Inflammatory macrophage treated with lipopolysaccharide for 1 hour (primary cell): ENCODE measurements at regions not wholly inside any gene's neighbourhood (a gene's known extent, or its start where the extent isn't known, plus 50 kb on each side); places are given as distances from the start of the nearest gene placed in this dataset.

Source experiments
- DNase-seq, 2 donors: peaks; one replicate each; pipeline ENCODE4 v3.0.0-alpha.2; 2020 to 2022

DNA sequence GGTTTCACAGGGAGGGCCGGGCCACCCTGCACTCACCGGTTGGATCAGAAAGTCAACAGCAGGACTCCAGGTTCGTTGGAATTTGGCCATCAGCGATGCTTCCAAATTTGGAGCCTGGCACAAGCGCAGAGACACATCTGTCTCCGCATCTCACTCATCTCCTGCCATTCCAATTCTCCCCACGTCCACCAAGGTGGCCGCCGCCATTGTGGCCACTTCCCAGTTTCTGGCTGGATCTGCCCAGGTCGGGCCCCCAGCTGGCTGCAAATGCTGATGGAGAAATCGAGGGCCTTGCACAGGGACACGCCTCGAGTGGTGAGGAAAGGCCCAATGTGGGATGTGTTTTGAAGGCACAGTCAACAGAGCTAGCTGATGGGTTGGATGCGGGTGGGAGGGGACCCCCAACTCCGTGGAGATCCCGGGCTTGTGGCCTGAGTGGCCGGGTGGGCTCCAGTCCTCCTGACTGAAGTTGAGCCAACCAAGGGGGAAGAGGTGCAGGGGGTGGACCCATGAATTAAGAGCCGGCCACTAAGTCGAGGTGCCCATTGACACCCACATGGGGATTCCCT lies 102.7 kb downstream of the CRYAA start:
- DNase-seq, result no peak

DNA sequence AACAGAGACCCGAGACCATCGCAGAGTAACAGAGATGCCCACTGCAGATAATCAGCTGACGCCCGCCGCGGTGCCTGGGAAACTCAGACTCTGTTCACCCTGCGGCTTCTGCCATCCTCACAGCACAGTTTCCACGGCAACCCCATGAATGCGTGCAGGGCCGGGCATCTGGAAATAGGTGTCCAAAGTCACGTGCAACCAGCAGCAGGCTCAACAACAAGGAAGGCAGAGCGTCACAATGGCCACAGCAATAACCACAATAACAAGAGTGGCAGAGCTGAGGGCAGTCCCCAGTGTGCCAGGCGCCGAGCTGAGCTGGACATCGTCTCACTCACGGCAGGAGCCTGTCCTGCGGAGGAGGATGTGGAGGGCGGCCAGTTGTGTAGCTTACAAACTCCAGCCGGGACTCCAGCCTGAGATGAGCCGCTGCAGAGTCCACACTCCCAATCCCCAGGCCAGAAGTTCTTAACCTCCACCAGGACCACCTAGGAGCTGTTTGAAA lies 102.0 kb downstream of the CRYAA start:
- DNase-seq, result no peak

DNA sequence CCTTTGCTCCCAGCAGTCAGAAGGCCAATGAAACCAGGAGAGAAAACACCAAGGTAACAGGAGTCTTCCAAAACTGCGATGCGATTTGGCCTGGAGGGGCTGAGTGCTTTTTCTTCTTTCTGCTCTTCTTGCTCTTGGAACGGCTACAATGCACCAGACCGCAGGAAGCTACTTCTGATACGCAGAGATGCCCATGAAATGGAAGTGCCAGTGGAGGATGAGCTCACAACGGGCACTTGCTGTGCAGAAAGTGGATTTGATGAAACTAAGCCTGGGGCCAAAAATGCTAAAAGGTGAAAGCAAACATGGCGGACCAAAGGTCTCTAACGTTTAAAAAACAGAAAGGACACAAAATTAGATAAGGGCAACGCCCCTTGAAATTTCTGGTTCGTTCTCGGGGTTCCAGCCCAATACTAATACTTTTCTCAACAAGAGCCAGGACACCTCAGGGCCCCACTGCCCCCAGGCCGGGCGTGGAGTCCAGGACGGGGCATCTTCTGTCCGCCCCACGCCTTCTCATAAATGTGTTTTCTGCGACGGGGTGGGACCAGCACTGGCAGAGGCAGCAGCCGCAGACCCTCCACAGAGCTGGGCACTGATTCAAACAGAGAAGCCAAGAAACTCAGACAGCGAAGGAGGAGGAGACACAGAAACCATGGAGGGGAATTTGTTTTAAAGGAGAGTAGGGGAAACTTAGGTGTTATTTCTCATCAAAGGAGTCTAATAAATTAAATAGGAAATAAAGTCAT lies 101.3 kb downstream of the CRYAA start:
- DNase-seq, result no peak

DNA sequence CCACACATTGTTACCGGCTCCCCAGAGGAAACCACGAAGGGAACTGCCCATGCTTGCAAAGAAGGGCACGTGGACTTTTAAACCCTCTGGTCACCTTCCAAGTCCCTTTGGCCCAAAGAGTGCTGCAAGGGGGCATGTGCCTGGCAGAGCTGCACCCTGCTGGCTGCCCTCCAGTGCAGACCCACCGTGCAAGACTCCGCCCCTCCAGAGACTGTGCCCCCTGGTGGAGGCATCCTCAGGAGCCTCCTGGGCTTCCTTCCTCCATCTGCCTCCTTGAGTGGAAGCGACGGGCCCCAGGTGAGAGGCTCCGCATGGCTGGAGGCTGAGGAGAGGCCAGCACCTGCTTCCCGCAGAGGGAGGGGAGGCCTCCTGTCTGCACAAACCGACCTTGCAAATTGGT lies 100.6 kb downstream of the CRYAA start:
- peak in 1 of 2 donors; percentile 13 for DNase-seq

DNA sequence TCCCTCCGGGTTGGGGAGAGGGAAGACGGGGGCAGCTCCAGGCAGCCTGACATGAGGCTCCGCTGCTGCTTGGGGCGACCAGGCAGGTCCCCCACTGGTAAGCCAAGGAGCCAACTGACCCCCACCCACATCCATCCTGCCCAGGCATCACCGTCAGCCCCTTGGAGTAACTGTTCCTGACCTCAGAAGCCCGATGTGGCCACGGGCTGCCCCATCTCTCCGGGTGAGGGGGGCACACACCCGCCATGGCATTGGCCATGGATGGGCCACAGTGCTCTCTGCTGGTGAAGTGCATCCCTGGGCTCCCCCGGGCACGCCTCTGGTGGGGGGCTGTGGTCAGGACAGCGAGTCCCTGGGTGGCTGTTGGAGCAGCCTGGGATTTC lies 100.0 kb downstream of the CRYAA start:
- DNase-seq, result no peak

DNA sequence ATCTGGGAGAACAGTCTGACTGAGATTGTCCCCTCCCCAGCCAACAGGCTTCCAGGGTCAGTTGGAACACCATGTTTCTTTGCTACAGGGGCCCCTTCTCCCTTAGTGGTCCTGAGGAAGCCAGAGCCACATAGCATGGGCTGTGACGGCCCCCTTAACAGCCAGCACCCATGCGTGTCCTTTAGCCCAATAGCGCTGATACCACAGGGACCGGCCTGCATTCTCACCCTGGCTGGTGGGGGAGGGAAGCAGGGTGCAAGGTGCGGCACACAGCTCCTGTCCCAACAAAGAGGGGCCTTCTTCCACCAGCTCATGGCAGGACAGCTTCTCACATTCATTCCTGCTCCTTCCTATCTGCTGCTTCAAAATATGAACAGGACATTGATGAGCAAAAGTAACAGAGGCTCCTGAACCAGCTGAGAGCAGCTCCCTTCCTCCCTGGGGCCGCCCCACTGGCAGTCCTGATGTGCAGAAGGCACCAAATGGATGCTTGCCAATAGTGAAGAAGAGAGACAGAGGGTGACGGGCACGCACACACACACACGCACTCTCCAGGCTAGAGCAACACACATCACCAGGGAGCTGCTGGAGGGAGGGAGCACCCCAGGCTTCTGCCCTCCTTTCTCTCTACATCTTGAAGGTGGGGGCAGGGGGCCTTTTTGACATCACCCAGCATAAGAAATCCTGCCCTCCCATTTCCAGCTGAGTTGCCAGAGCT lies 99.4 kb downstream of the CRYAA start:
- DNase-seq, result no peak

DNA sequence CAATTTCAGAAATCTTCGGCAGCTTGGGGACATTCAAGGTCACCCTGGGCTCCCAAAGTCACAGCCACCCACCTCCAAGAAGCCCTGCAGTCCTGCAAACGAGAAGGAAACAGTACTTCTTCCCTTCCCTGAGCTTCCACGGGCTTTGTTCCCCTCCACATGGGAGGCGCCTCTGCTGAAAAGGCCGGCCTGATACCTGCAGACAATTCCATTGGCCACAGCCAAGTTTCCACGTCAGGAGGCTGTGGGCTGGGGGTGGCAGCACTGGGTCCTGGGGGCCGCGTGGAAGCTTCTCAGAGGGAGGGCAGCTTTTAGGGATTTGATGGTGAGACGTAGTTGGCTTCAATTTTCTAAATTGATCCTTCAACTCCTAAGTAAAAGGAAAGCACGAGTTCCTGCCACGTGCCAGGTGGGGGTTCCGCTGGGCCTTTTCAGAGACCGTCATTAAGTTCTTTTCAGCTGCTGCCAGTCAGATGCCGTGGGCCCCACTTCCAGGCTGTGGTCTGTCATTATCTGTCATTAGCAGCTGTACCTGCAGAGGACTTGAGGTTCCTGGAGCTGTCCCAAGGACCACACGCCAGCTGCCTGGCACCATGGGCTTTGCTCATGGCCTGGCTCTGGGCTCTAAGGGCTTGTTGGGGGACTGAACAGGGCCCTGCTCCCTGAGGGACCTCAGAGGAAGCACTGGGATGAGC lies 98.7 kb downstream of the CRYAA start:
- DNase-seq, result no peak

DNA sequence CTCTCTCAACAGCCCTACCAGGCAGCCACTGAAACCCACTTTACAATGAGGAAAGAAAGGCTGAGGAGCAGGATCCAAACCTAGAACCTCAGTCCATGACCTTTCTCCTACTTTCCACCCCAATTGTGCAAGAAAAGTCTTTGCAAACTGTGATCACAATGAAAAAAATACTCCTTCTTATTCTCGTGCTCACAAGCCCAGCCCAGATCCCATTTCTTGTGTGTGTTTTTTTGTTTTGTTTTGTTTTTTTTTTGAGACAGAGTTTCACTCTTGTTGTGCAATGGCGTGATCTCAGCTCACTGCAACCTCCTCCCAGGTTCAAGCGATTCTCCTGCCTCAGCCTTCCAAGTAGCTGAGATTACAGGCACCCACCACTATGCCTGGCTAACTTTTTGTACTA lies 97.7 kb downstream of the CRYAA start:
- peak; percentile 17 to 49 for DNase-seq

DNA sequence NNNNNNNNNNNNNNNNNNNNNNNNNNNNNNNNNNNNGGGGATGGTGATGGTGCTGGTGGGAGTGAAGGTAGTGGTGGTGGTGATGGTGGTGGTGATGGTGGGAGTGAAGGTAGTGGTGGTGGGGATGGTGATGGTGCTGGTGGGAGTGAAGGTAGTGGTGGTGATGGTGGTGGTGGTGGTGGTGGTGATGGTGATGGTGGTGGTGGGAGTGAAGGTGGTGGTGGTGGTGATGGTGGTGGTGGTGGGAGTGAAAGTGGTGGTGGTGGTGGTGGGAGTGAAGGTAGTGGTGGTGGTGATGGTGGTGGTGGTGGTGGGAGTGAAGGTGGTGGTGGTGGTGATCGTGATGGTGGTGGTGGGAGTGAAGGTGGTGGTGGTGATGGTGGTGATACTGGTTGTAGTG lies 93.6 kb downstream of the CRYAA start:
- DNase-seq, result no peak
